HUES48 (cell line): ENCODE measurements at regions not wholly inside any gene's neighbourhood (a gene's known extent, or its start where the extent isn't known, plus 50 kb on each side); places are given as distances from the start of the nearest gene placed in this dataset.

Experiments
- H3K27ac ChIP-seq: one replicate; pipeline ENCODE4 v1.7.0; 2013; ENCODE audit warnings: low read depth, low read length, inconsistent platforms
- H3K27me3 ChIP-seq: 2 replicates; pipeline ENCODE4 v1.6.1; 2013; ENCODE audit warnings: mild to moderate bottlenecking, low read length; ENCODE audit not compliant: control insufficient read depth, insufficient read depth
- H3K36me3 ChIP-seq: 2 replicates; pipeline ENCODE4 v1.6.1; 2013; ENCODE audit warnings: low read length; ENCODE audit not compliant: control insufficient read depth, insufficient read depth
- H3K4me1 ChIP-seq: 2 replicates; pipeline ENCODE4 v1.6.1; 2013; ENCODE audit warnings: mild to moderate bottlenecking, low read length; ENCODE audit not compliant: control insufficient read depth, insufficient read depth
- H3K4me3 ChIP-seq: 2 replicates; pipeline ENCODE4 v1.5.1; 2013; ENCODE audit warnings: mild to moderate bottlenecking, low read depth, low read length
- H3K9ac ChIP-seq: 2 replicates; pipeline ENCODE4 v1.6.1; 2013; ENCODE audit warnings: mild to moderate bottlenecking, low read depth, low read length, moderate library complexity
- H3K9me3 ChIP-seq: 2 replicates; pipeline ENCODE4 v1.6.1; 2013; ENCODE audit warnings: low read length; ENCODE audit not compliant: control insufficient read depth, insufficient read depth

DNA sequence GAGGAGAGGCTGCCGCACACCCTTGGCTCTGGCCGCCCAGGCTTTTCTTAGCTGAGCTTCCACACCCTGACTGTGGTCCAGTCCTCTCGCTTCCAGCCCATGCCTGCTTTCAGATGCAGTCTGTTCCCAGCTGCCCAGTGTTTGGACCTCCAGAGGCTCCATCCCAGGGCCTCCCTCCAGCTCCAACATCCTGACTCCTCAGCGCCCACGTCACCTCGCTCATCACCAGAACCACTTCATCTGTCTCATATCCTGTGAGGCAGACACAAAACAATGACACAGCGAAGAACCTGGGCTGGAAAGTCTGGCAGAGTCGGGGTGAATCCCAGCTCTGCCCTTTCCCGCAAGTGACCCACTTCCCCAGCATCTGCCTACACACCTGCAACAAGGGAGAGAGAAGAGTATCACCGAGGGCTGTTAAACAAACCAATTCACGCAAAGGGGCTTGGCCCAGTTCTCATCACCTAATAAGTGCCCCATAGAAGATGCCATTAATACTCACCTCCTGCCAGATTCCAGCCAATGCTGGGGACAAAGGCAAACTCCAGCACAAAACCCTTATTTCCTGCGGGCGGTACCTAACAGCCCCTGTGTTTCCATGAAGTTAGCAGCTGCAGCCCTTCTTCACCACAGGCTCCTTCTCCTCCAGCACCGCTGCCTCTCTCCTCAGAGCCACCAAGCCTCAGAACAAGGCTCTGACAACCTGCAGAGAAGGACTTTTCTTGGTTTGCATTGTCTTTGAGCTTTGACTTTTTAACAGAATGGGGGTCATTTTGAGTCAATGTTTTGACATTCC, 133.4 kb upstream of the CDH4 start:
- H3K9ac ChIP-seq = no peak overlapping the region
- peaks cover 8% of the 10 kb centered on the region; the same call in 1 of the 2 replicates for H3K4me1 ChIP-seq

DNA sequence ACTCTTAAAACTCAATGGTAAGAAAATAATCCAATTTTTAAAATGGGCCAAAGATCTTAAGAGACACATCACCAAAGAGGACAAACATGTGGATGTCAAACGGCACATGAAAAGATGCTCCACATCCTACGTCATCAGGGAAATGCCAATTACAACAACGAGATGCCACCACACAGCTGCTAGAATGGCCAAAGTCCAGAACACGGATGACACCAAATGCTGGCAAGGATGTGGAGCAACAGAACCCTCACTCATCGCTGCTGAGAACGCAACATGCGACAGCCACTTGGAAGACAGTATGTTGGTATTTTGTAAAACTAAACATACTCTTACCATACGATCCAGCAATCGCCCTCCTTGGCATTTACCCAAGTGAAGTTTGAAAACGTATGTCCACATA, 132.8 kb upstream of the CDH4 start:
- H3K9ac ChIP-seq = no peak overlapping the region
- no peak overlapping the region for H3K27ac ChIP-seq
- no peaks in the 10 kb centered on the region for H3K36me3 ChIP-seq
- peaks cover 8% of the 10 kb centered on the region; the same call in 1 of the 2 replicates for H3K4me1 ChIP-seq
- H3K4me3 ChIP-seq = no peak overlapping the region
- peaks cover 6% of the 10 kb centered on the region for H3K27me3 ChIP-seq
- no peaks in the 10 kb centered on the region for H3K9me3 ChIP-seq

More for the DNA sequence above, 133.4 kb upstream of the CDH4 start:
- Histone ChIP-seq H3K27me3 (peaks cover 9% of the 10 kb centered on the region), H3K9me3 (no peaks in the 10 kb centered on the region), H3K36me3 (no peaks in the 10 kb centered on the region), H3K4me3 (no peak overlapping the region), H3K27ac (no peak overlapping the region)

DNA sequence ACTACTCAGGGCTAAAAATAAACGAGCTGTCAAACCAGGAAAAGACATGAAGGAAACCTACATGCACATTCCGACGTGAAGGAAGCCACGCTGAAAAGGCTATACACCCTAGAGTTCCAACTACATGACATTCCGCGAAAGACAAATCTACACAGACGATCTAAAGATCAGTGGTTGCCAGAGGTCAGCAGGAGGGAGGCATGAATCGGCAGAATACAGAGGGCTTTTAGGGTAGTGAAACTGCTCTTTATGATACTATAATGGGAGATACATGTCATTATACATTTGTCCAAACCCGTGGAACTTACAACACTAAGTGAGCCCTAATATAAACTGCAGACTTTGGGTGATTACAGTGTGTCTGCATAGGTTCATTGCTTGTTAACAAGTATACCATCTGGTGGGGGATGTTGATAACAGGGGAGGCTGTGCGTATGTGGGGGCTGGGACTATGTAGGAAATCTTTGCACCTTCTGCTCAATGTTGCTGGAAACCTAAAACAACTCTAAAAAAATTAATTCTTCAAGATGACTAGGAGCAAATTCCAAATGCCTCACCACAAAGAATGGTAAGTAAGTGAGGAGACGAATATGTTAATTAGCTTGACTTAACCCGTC, 132.2 kb upstream of the CDH4 start:
- Histone ChIP-seq H3K4me1 (peaks cover 8% of the 10 kb centered on the region; the same call in 1 of the 2 replicates), H3K36me3 (no peaks in the 10 kb centered on the region), H3K27me3 (peaks cover 6% of the 10 kb centered on the region), H3K4me3 (no peak overlapping the region), H3K9me3 (no peaks in the 10 kb centered on the region), H3K9ac (no peak overlapping the region), H3K27ac (no peak overlapping the region)

DNA sequence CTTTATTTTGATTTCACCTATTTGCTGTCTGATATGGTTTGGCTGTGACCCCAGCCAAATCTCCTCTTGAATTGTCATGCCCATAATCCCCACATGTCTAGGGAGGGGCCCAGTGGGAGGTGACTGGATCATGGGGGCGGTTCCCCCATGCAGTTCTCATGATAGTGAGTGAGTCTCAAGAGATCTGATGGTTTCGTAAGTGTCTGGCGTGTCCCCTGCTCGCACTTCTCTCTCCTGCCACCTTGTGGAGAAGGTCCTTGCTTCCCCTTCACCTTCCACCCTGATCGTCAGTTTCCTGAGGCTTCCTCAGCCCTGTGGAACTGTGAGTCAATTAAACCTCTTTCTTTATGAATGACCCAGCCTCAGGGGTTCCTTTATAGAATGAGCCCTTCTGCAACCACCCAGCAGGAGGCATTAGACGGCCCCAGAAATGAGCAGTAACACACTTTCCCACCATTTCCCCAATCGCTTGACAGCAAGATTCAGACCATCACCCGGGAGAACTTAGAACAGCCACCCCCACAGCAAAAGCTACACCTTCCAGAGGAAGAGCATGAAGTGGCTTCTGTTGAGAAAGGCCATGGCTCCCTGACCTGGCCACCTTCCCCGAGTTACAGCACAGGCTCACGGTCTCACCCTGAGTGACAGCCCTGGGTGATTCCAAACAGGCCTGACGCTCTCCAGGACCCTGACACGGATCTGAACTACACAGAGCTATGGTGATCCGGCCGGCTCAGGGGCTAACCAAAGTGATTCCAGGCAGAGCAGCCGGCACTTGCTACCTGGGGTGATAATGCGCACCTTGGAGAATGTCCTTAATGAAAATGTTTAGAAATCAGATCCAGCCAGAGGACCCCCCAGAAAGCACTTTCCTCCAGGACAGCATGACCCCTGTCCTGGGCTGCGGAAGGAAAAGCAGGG, 131.2 kb upstream of the CDH4 start:
- Histone ChIP-seq H3K9ac (no peak overlapping the region), H3K4me3 (no peak overlapping the region), H3K9me3 (no peaks in the 10 kb centered on the region), H3K4me1 (peaks cover 8% of the 10 kb centered on the region; the same call in 1 of the 2 replicates), H3K36me3 (no peaks in the 10 kb centered on the region), H3K27me3 (peaks cover 6% of the 10 kb centered on the region), H3K27ac (no peak overlapping the region)

DNA sequence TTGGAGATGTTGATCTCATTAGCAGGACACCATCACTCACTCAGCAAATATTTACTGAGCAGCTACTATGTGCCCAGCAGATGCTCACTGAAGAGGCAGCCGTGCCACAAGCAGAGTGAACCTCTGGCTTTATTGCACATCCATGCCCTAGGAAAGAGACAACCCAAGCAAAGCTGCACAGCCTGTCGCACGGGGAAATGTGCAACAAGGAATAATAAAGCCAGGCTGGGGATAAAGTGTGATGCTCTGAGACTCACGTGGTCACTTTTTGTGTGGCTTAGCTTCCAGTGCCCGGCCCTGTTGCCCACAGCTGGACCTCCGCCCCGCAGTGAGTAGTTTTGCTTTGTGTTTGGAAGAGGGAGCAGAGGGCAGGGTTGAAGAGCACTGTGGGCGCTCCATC, 130.4 kb upstream of the CDH4 start:
- Histone ChIP-seq H3K27ac (no peak overlapping the region), H3K27me3 (peaks cover 6% of the 10 kb centered on the region), H3K36me3 (no peaks in the 10 kb centered on the region), H3K4me3 (no peak overlapping the region), H3K9ac (no peak overlapping the region), H3K4me1 (peaks cover 8% of the 10 kb centered on the region; the same call in 1 of the 2 replicates), H3K9me3 (no peaks in the 10 kb centered on the region)

DNA sequence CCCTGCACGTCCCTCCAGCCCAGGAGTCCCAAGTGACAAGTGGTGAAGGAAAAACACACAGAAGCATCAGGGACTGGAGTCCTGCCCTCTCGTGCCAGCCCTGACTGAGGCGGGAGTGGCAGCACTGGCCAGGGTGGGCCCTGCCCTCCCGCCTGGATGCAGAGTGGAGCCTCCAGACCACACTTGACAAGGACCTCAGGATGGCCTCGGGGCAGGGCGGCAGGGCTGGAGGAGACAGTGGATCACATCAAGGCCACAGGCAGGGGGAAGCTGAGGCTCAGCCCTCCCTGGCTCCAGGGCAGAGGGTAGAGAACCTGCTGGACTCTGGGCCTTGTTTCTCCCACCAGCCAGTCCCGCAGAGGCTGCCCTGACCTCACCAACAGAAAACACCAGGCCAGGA, 128.8 kb upstream of the CDH4 start:
- H3K9me3 ChIP-seq = no peaks in the 10 kb centered on the region
- H3K4me1 ChIP-seq = peaks cover 8% of the 10 kb centered on the region; the same call in 1 of the 2 replicates
- no peaks in the 10 kb centered on the region for H3K36me3 ChIP-seq
- H3K4me3 ChIP-seq = no peak overlapping the region
- H3K27ac ChIP-seq = no peak overlapping the region
- H3K27me3 ChIP-seq = peaks cover 2% of the 10 kb centered on the region; the same call in 1 of the 2 replicates
- no peak overlapping the region for H3K9ac ChIP-seq

DNA sequence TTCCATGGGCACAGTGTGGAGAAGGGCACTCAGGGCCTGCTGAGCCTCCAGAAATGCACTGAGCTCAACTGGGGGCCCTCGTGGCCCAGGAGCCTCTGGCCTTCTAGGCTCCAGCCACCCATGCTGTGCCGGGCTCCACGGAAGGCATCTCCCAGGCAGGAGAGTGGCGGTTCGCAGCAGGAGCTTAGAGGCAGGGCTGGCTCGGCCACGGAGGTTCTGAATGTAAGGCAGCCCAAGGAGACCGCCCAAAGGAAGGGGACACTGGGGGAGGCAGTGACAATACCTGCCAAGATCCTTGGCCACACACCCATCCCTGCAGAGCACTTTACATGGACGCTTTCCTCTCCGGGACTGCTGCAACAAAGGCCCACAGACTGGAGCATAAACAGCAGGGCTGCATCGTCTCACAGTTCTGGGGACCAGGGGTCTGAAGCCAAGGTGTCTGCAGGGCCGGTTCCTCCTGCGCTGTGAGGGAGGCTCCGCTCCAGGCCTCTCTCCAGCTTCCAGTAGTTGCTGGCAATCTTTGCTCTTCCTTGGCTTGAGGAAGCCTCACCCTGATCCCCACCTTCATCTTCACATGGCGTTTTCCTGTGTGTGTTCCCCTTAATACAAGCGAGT, 128.2 kb upstream of the CDH4 start:
- Histone ChIP-seq H3K9me3 (no peaks in the 10 kb centered on the region), H3K4me1 (peaks cover 8% of the 10 kb centered on the region; the same call in 1 of the 2 replicates), H3K4me3 (no peak overlapping the region), H3K9ac (no peak overlapping the region), H3K27me3 (no peaks in the 10 kb centered on the region), H3K36me3 (no peaks in the 10 kb centered on the region), H3K27ac (no peak overlapping the region)

DNA sequence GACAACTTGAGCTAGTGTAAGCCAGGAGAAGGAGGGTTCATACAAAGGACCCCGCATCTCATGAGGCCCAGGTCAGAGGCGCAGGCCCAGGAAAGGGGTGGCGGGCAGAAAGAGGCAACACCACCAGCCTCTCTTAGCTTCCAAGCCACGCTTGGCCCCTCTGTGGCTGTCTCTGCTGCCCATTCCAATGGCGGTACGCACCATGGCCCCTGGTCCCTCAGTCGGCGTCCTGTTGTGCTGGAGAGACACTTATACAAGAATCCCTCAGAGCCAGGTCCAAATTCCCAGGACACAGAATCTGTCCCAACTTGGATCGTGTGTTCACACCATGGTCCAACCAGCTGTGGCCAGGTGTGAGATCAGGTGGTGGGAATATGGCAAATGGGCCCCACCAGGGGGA, 127.0 kb upstream of the CDH4 start:
- peaks cover 5% of the 10 kb centered on the region; the same call in 1 of the 2 replicates for H3K4me1 ChIP-seq
- H3K36me3 ChIP-seq = no peaks in the 10 kb centered on the region
- no peaks in the 10 kb centered on the region for H3K27me3 ChIP-seq
- H3K27ac ChIP-seq = no peak overlapping the region
- no peaks in the 10 kb centered on the region for H3K9me3 ChIP-seq
- H3K9ac ChIP-seq = no peak overlapping the region
- no peak overlapping the region for H3K4me3 ChIP-seq

DNA sequence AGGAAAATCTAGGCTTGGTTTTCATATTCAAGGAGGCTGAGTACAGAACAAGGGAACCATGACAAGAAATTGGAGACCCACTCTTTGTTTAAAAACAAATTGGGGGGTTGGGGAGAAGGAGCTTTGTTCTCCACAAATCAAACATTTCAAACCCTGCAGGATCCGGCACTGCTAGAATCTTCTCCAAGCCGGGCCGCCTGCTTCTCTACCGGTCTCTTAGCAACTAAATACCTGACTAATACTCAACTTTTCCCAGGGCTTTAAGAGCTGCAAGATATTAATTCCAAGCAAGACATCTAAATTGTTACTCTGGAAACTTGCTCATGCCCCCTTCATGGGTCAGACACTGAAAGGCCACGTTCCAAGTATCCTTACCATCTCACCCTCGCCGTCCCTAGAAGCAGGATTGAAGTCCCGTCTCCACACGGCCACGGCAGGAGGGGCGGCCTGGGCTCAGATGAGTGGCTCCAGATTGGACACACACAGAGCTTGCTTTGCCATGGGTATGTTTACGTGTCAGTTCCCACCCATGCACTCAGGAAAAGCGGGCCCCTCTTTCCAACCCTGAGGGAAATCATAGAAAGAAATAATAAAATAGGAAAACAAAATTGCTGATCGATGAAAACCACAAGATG, 126.4 kb upstream of the CDH4 start:
- no peak overlapping the region for H3K27ac ChIP-seq
- H3K4me1 ChIP-seq = no peaks in the 10 kb centered on the region; the same call in 1 of the 2 replicates
- H3K27me3 ChIP-seq = 0 out of 2 replicates have a peak, but pooled peaks cover 1% of the 10 kb centered on the region
- H3K9ac ChIP-seq = no peak overlapping the region
- no peaks in the 10 kb centered on the region for H3K36me3 ChIP-seq
- no peaks in the 10 kb centered on the region for H3K9me3 ChIP-seq
- no peak overlapping the region for H3K4me3 ChIP-seq
